ENCODE measurements at regions not wholly inside any gene's neighbourhood (a gene's known extent, or its start where the extent isn't known, plus 50 kb on each side); places are given as distances from the start of the nearest gene placed in this dataset.

DNA sequence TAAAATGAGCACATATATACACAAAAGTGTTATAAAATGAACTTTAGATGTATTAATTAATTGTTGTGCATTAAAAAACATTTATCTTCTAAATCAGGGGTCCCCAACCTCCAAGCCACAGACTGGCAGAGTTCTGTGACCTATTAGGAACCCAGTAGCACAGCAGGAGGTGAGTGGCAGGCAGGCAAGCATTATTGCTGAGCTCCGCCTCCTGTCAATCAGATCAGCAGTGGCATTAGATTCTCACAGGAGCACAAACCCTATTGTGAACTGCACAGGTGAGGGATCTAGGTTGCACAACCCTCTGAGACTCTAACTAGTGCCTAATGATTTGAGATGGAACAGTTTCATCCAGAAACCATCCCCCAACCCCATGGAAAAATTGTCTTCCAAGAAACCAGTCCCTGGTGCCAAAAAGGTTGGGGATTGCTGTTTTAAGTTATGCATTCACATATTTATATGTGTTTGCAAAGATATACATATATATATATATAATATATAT is 583.7 kb downstream of the KCNJ2 start:
- no peak for DNase-seq

DNA sequence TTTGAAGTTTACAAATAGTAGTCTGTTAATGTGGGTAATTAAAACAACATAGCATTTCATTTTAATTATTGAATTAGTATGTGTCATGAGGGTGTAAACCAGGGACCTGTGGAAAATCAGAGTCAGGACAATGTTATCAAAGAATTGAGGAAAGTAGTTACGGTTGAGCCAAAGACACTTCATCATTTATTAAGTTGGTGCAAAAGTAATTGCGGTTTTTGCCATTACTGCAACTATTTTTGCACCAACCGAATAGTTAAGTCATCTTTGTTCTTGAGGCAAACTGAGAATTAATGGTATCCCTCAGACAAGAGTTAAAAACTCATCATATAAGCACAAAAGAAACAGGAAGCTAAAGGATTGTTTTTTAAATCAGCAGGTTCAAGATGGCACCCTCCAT is 593.7 kb downstream of the KCNJ2 start:
- DNase-seq: no peak

DNA sequence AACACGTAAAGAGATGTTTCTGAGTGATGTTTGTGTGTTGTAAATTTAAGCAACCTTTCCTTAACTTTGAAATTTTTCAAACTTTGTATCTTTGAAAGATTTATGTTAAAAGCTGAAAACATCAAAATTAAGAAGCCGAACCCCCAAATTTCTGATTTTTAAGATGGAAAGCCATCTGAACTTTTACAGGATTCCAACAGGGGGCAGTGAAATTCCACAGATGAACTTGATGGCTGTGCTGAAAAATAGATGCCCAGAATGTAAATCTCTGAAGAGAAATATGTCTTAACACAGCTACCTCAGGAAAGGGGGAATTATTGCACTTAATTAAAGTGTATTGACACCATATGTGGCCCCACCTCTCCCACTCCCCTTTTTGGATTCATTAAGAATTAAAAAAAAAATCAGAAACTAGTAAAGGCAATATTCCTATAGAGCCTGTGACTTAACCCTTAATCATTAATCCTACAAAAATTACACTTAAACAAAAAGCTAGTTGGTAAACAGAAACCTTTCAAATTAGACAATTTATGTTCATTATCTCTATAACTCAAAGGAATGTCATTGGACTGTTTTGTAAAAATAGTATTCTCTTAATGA is 597.9 kb downstream of the KCNJ2 start:
- DNase-seq: no peak

DNA sequence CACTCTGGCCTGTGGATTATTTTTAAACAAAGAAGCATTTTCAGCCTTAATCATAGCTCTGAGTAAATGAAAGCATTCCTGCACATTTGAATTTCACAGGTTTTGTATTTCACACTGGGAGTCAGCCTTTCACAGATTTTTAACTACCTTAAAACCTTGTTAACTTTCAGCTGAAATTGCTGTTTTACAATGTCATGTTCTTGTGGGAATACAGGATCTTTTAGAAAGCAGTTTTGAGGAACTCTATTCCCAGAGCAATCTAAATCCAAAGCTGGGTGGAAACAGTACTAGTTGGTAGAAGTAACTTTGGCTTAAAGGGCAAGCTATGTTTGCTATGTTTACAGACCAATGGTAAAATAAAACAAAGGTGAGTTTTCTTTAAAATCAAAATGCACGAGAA is 600.6 kb downstream of the KCNJ2 start:
- DNase-seq: no peak

DNA sequence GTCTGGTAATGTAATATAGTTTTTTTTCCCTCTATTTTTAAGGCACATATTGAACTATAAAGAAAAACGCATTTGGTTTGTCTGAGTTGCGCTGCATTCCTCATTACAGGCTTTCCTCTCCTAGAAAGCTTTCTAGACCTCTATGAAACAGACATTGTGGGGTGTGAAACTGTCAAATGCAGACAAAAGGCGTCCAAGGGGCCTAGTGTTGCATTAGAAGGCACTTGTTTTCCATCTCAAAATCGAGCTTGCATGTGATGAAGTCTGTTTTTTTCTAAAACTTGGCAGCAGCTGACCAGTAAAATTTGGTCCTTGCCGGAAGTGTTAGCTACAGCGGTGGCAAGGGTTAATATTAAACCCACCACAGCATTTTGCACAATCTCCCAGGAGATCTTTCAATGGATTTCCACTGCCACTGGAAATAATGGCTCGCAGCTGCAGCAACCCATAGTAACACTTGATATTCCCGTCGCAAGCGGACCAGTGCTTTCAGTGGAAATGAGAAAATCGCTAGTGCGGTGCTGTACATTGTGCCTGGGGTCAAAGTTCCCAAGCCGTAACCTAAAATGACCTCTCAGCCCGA is 602.6 kb downstream of the KCNJ2 start:
- no peak for DNase-seq

DNA sequence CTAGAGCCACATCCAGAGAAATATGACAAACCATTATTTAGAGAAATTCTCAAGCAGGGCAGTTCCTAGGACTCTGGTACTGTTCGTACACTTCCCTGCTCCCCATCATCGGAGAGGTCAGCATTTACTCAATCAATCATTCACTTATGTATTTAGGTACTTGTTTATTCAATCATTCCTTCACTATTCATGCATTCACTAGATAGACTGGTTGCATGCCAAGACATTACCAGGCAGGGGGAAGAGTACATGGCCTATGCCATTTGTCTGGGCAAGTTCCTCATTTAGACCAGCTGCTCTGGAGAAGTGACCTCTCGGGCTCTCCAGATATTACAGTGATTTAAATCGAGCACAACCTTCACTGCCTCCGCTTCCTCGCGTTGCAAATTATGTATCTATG is 603.4 kb downstream of the KCNJ2 start:
- DNase-seq: no peak

DNA sequence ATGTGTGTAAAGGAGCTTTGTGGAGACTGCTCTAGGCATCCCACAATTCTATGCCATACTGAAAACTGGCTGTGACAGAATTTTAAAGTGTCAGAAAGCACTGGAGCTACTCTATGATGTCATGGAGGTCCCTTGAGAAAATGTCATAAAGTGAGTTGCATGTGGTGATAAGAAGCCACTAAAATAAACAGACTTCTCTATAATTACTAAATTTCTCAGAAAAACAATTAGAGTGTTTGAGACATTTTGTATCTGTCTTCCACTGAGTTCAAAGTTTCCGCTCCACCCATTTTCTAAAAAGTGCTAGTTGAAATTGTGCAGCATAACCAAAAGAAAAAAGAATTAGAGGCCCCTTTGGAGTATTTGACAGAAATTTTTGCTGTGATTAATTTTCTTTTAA is 603.9 kb downstream of the KCNJ2 start:
- no peak for DNase-seq

DNA sequence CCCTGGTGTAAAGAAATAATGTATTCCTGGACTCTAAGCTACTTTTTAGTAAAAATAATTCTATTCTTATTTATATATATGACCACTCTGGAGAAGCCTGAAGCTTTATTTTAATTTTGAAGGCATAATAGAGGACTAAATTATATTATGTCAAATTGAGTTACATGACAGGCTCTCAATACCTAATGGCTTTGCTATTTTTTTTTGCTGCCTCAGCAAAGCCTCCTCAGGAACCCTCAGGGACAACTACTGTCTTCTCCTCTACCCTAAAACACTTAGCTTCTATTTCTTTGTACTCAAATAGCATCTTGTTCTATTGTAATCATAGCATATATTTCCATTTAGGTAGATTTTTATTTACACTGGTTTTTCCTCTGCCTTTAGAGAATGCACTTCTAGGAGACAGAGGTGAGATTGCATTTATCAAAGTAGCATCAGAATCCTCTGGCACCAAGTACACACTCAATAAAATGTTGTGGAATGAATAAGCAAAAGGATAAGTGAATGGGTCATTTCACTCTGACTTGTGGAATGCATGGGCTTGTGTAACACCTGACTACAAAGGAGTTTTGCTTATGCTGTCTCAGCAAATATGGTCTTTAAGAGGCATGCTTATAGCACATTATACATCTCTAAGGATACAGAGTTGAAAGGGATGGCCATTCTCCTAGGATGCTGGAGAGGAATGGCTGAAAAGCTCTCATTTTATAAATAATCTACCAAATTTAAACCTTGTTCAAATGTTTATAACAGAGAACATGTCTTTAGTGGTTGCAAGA is 605.2 kb downstream of the KCNJ2 start:
- no peak for DNase-seq

DNA sequence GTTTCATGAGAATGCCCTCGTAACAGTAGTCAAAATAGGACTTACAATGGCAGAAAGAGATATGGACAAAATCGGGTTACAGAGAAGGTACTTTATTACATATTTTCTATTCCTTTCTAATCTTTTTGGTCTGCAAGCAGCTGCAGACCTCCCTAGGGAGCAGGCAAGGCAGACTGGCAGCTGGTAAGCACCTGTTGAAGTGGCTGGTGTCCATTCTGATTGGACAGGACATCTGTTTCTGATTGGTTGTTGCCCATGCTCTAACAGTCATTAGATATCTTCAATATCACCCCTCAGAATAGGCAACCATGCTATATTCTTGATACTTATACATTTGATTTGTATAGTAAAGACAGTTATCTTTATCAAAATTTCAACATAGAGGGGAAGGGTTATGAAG is 606.3 kb downstream of the KCNJ2 start:
- DNase-seq: no peak

DNA sequence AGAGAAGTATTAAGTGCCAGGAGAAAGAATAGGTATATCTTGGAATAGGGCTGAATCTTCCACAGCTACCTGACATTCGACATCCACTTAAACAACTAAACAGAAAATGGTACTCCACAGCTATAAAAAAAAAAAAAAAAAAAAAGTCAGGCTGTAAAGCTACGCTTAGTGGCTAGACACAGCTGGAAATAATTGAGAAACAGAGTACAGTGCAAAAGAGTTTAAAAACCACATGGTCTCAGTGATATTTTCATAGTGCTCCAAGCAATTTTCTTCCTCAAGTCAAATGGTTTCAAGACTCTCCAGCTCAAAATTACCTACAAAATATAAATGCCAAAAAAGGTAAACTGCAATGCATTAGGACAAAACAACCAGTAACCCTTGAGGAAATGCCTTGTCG is 607.1 kb downstream of the KCNJ2 start:
- DNase-seq: no peak

DNA sequence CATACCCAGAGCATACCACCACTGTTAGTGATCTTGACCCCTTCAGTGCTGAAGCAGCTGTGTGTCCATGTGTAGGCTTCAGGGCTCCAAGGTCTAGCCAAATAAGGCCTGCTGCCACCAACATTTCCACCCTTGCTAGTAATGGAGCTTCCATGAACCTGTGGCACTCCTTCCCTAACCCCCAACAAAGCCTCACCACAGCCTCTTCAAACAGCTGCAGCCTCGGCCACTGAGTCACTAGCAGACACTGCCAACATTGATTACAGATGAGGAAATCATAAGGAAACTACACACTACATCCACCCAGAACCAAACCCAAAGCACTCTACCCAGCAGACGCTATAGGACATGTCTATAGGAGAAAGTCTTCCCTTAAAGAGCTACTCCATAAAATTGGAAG is 610.7 kb downstream of the KCNJ2 start:
- DNase-seq: no peak

DNA sequence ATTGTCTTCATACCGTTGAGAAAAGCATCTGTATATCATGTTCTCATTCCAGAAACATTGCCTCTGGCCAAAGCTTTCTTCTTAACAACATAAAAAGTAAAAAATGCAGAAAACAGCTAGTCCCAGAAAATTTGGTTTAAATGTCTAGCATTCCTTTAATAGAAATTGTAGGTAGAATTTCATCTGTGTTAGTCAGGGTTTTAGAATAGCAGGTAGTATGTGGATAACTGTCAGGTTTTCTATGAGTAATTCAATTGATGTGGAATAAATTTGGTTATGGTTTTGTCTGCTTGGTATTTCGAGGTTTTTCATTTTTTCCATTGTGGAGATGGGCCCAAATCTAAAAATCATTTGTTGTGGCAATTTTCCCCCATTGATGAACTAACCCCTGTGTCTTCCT is 616.7 kb downstream of the KCNJ2 start:
- DNase-seq: no peak

DNA sequence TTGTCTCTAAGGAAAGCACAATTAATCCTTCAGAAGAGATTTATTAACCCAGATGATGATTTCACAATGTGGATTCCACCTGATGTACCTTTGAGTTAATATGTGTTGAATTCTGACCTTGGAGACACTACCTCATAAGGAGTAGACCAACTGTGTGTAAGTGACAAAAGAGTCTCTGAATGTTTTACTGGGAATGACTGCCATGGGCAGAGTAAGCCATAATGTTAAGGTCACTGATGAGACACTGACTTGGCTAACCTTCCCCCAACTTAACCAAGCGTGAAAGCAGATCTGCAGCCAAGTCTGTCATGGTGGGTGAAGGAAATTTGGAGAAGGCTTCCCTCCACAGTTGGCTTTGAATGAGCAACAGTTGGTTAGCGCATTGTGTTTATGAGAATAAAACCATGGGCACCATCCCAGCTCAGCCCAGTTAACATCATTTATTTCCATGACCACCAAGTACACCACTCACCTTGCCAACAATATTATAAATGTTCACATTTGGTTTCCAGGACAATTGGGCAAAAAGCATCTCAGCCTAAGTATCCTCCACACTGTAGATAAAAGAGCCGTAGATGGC is 618.5 kb downstream of the KCNJ2 start:
- no peak for DNase-seq

DNA sequence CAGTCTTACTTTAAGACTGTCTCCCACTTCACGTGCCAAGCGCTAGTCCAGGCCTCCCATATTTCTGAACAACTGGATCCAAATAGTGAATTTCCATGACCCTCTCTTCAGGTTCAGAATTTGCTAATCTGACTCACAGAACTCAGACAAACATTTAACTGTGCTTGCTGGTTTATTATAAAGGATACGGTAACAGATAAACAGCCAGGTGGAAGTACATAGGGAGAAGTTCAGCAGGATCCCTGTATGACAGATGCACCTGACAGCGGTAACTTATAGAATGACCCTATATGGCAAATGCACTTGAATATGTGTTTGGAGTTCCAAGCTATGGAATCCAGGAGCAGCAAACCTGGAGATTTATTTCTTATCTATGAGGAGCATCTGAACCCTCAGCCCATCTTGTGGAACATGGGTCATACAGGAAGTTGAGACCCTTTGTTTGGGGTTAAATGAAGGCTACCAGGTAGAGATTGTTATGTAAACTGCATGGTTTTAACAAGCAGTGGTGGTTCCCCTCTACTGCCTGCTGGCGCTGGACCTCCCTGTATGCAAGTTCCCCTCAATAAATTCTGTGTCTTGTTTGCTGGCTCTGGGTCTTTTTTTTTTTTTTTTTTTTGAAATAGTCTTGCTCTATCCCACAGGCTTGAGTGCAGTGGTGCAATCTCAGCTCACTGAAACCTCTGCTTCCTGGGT is 622.6 kb downstream of the KCNJ2 start:
- no peak for DNase-seq

DNA sequence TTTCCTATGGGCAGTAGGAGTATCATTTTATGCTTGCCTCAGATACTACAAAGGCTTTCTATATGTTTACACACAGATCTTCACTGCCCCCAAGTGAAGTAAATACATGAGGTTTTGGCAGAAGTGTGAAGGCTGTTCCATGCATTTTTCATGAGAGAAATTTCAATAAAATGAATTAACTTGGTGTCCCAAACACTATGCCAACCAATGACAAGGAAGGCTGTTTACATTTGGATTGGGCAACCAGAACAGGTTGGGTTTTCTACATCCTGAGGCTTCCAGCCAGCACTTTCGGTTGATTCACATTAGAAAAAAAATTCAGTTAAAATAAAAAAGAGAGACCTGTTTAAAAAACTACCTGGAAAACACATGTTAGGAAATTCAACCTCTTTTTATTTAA is 625.4 kb downstream of the KCNJ2 start:
- DNase-seq: no peak

DNA sequence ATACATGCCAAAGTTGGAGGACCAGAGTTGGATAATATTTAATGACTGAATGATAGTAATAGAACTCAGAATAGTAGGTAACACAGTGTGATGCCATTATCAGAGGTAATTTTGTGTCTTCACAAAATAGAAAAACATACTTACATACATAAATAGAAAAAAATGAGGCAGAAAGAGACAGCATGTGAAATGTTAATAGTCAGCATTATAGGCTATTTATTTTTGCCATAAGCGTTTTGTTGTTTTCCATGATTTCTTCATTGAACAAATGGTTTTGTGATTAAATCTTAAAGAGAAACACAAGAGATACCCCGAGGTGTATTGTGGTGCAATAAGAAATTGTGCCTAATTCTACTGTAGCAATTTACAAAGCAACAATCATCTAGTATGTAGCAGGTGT is 626.3 kb downstream of the KCNJ2 start:
- DNase-seq: no peak

DNA sequence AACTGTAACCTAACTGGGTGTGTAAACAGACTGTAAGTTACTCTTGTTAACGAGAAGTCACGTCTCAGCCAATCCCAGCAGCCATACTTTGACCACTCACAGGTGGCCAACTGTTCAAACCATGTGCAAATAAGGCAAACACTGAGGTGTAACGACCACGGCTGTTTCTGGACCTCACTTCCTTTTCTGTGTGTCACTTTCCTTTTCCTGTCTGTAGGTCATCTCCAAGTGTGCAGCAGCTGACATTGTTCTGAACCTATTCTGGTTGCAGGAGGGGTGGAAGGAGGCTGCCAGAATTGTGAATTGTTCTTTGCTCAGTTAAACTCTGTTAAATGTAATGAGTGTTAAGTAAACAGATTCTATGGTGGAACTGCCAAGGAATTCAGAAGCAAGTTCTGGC is 627.4 kb downstream of the KCNJ2 start:
- DNase-seq: no peak

DNA sequence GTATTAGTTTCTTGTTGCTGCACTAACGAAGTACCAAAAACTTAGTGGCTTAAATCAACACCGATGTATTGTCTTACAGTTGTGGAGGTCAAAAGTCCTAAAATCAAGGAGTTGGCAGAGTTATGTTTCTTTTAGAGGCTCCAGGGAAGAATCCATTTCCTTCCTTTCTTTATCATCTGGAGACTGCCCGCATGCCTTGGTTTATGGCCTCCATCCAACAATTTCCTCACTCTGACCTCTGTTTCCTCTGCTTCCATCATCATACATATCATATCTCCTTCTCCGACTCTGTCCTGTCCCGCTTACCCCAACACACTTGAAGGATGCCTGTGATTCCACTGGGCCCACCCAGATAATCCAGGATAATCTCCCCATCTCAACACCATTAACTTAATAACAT is 627.8 kb downstream of the KCNJ2 start:
- no peak for DNase-seq

DNA sequence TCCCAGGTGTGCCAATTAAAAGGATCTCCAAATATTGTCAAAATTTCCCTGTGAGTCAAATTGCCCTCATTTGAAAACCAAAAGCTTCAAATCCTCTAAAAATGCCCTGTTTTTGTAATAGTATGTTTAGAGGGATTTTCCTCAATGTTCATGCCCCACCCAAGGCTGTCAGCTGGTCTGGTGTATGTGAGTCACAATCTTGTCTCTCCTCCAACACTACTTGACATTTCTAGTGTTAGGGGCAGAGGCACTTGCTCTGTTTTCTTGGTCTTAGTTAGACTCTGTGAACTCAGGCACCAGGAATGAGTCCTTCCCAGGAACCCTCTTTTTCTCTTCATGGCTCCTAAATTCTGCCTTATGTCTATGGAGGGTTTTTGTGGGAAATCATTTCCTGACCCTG is 634.8 kb downstream of the KCNJ2 start:
- DNase-seq: no peak

DNA sequence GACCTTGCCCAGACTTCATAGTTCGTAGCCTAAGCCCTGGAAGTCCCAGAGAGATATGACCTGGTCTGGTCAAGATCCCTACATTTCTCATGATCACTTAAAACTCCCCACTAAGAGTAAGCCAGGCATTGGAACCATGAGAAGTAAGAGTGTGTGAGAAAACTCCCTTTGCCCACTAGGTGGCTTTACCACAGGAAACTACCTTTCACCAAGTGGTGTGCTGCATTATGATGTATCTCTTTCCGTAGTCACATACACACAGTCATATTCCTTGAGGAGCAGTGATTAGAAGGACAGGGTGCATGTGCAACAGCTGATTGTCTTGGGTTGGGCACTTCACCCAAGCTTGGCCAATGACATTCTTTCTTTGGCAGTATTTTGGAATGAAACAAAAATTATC is 639.3 kb downstream of the KCNJ2 start:
- no peak for DNase-seq

DNA sequence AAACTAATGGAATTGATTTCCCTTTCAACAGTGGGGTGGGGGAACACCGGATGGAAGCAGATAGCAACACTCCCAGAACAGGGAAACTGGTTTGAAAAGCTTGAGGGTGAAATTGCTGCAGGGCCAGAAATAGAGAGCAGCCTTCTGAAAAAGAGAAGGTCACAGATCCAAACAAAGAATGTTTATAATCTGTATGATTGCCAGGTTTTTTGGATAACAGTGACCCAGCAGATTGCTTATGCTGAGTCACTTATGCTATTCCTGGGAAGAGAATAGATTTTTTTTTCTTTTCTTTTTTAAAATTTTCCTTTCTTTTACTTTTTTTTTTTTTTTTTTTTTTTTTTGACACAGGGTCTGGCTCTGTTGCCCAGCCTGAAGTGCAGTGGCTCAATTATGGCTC is 641.3 kb downstream of the KCNJ2 start:
- DNase-seq: no peak

DNA sequence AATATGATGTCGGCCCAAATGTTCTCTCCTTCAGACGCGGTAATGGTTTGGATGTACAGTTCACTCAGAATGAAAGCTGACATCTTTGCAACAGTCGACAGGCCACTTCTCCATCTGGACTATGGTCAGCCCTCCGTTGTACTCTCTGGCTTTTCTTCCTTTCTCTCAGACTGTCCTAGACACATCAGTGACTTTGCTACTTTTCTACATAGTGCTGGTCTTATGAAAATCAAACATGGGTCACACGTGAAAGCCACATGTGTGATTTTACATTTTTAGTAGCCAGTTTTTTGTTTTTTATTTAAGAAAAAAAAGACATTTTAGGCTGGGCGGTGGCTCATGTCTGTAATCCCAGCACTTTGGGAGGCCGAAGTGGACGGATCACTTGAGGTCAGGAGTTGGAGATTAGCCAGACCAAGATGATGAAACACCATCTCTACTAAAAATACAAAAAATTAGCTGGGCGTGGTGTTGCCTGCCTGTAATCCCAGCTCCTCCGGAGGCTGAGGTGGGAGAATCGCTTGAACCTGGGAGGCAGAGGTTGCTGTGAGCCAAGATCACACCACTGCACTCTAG is 644.1 kb downstream of the KCNJ2 start:
- no peak for DNase-seq

DNA sequence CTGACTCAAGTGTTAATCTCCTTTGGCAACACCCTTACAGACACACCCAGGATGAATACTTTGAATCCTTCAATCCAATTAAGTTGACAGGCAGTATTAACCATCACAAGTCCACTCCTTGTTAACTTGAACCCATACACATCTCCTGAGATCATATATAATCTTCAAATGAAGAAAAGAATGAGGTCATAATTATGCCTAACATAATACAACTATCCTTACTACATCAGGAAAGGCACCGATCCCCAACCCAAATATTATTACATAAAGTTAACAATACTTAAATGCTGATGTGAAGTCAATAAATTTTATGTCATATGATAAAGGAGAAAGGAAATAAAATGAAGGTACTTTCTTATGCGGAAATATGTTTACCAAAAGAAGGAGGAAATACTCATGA is 649.9 kb downstream of the KCNJ2 start:
- no peak for DNase-seq

Measured in CD4-positive, alpha-beta T cell treated with Interleukin-12 subunit alpha and Interleukin-12 subunit beta, for 1 hour (primary cell).